DMS53 treated with DMSO at 0.1 percent for 48 hours (cell line): ENCODE measurements at regions not wholly inside any gene's neighbourhood (a gene's known extent, or its start where the extent isn't known, plus 50 kb on each side); places are given as distances from the start of the nearest gene placed in this dataset.
A peak's percentile ranks its signal among the peaks of the same experiment; 100 is the strongest.

Experiments
- DNase-seq: peaks from one replicate; lab custom pipeline; 2025; ENCODE audit not compliant: unreplicated experiment; lab: John Stamatoyannopoulos, UW

DNA sequence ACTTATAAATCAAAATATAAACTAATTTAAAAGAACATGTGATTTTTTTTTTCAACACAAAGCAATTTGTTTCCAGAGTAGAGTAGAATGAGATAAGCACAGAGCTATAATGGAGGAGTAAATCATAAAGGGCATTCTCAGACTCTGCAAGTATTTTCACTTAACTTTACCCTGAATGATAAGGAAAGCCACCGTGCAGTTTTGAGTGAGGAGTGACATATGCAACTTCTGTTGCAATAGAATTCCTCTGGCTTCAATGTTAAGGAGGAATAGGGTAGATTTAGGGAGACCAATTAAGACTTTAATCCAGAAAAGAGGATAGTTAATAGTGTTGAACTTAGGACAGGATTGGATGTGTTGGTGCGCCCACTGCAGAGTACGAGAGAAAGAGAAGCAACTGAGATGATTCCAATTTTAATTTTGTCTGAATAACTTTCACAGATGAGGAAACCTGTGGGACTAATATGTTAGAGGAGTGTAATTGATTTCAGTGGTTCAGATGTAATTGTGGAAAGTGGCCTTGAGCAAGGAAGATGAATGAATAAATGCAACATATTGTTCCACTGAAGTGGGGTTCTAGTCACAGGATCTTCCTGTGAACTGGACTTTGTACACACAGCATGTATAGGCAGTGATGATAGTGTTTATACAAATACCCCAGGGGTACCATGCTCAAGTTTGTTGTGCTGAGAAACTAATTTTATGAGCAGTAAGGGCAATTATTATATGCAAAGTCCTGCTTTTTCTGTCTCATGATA, 255.5 kb upstream of the ANO3 start:
- DNase-seq = no peak

DNA sequence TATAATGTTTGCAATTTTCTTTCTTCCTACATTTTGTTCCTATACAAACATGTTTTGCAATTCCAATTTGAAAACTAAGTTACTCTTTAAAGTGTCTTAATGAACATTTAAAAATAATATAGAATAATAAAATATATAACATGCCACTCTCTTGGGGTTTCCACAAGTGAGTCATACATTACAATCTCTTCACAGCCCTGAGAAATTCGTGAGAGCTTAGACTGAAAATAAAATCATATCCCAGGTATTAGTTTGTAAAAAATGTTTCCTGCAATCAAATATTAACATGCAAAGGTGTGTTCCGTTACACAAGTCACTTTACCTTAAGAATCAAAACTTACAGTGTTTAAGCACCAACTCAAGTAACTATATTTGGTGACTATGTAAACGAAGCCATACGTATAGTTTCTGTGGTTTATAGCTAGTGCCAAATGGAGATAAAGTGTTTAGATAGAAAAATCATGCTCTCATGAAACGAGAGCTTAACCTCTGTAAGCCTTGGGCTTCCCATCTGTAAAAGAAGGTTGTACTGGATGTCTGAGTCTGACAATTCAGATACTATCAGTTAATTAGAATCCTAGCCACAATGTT, 253.6 kb upstream of the ANO3 start:
- no peak for DNase-seq

DNA sequence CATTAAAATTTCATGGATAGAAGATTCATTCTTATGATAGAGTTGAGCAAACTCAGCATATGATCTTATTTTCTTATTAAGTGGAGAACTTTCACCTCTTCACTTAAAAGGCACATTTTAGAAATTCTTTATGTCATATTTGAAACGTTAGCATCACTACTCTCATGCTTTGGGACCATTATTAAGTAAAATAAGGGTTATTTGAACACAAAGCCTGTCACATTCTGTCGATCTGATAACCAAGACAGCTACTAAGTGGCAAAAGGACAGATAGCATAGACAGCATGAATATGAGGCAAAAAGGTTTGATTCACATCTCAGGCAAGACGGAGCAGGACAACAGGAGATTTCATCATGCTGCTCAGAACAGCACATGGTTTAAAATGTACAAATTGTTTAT, 247.6 kb upstream of the ANO3 start:
- DNase-seq = no peak

DNA sequence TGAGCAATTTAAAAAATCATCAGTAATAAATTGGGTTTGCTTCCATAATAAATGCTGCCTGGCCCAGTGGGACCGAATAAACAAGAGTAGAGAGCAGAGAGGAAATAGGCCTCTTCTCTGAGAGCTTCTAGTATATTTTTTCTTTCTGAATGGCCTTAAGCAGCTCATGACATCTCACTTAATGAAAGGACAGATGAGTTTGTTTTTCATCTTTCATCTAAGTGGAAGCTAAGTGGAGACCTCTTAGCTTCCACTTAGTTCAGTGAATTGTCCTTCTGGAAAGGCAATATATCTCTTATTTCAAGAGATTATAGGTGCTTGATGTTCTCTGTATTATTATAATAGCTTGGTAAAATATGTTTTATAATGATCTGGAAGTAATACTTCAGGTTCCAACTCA, 245.9 kb upstream of the ANO3 start:
- peak; percentile 12 for DNase-seq

DNA sequence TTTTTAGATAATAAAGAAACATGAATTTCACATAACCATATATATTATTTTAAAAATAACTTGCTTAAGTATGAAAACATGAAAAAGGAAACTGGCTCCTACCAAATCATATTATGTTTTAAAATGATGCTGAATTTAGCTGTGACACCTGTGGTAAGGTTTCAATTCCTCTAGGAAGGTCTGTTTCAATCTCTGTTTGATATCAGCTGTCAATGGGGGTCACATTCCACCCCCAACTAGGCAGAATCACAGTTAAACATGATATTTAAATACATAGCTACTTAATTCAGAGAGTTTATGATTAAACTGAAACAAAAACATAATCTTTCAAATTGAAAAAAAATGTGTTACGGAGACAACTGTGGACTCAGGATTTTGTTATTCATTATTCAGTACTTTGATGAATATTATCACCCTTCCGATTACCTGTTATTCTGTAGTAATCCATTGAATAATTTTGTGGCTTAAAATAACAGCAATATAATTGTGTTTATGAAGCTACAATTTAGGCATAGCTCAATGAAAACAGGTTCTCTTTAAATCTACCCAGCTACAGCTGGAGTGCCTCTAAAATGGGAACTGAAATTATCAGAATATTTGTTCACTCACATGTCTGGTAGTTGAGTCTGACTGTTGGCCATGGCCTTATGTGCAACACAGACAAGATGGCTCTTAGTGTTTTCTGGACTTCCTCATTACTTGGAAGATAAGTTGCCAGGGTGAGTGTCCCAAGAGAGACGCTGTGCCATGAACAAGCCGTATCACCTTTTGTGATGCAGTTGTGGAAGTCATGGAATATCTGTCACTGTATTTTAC, 244.6 kb upstream of the ANO3 start:
- DNase-seq = no peak

DNA sequence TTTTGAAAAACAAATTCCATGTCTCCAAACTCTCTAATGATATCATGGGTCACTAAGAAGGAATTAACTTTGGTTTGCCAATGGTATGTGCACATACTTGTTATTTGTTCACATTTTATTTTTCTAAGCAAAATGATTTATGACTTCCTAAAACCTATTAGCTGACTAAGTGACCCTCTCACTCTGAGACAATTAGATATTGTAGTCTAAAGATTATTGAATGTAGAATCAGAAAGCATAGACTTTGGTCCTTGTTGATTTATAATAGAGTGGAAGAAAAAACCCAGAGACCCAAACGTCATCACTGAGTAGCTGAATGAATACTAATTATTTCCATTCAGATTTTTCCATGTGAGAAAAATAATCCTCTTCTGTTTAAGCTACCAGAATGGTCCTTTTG, 243.5 kb upstream of the ANO3 start:
- no peak for DNase-seq

DNA sequence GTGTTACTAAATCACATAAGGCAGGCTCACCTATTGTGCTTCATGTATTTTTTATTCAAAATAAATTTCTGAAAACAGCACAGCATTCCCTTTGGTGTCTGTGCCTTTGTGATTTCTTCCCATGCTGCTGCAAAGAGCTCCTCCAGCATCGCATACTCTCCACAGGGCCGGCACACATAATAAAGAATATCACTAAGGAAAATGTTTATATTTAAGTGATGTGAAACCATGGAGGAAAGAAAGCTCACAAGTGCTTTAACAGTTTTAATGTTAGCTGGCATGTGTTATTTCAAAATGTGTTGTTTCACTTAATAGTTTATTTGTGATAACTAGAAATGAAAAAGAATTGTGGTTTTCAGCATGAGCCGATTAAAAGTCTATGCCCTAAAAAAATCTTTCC, 241.3 kb upstream of the ANO3 start:
- DNase-seq = no peak

DNA sequence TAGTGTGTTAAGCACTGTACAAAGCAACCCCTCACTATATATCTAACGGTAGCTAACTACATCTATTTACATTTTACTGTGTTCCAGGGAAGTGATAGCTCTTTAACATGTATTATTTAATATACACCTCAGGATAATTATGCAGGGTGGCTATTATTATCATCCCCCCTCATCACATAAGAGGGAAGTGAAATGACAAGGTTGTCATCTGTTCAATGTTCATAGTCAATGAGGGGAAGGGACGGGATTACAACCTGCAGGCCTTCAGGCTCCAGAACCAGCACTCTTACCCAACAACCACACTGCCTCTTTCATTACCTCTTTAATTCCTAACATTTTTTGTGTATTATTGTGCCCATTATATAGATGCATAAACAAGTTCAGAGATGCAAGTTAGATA, 238.7 kb upstream of the ANO3 start:
- DNase-seq = no peak

DNA sequence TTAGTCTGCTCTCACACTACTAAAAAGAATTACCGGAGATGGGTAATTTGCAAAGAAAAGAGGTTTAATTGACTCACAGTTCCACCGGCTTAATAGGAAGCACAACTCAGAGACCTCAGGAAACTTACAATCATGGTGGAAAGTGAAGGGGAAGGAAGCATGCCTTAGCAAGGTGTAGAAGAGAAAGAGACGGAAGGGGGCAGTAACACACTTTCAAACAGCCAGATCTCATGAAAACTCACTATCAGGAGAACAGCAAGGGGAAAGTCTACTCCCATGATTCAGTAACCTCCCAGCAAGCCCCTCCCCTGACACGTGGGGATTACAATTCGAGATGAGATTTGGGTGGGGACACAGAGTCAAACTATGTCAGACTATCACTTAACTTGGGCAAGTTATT, 236.6 kb upstream of the ANO3 start:
- DNase-seq = no peak

DNA sequence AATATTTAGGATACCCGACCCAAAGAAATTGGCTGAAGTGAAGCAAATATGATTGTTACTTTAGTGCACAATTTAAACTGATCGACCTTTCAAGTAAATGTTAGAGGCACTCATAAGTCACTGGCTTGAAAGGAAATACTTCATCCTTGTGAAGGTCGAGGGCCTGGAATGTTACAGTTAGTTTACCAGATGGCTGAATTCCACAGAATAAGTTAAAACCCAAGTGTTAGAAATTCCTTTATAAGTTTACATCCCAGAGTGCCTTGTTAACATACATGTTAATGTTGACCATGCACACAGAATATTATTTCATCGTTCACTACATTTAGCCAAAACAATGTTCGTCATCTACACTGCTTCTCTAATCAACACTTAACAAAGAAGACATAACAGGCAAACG, 235.5 kb upstream of the ANO3 start:
- no peak for DNase-seq

DNA sequence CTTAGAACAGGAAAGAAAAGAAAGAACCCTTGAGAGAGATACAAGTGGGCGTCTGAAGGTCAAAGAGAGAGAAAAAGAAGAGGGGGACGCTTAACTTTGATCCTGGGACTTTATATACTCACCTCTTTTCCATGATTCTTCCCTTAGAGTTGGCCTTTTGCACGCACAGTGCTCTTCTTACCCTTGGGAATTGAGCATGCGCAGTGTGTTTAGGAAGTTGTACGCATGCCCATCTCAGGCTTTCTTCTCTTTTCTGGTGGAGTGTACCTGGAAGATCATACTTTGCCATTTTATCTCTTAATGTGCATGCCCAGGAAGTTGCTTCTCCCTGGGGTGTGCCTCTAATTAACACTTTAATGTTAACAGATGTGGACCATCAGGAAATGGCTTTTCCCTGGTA, 229.6 kb upstream of the ANO3 start:
- DNase-seq = no peak

DNA sequence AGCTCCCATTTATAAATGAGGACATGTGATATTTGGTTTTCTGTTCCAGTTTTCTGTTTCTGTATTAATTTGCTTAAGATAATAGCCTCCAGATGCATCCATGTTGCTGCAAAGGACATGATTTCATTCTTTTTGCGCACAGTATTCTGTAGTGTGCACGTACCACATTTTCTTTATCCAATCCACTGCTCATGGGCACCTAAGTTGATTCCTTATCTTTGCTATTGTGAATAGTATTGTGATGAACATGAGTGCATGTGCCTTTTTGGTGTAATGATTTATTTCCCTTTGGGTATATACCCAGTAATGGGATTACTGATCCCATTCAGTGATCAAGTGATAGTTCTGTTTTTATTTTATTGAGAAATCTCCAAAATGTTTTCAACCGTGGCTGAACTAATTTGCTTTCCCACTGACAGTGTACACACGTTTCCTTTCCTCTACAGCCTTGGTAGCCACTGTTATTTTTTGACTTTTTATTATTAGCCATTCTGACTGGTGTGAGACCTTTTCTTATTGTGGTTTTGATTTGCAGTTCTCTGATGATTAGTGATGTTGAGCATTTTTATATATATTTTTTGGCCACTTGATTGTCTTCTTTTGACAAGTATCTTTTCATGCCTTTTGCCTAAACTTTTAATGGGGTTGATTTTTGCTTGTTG, 226.0 kb upstream of the ANO3 start:
- DNase-seq = no peak

DNA sequence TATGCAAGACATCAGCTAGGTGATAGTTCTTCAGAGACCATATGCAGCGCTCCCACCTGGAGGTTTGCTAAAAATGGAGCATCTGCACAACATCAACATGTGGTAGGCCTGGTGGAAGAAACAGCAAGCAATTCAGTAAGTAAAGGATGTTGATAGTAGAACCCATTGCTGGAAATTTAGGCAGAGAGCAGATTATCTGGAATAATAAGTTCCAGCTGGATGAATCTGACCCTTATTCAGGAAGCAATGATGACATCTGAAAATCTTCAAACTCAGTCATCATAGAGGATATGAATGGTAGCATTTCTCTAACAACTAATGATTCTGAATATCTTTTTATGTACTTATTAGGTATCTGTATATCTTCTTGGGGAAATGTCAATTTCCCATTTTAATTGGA, 225.2 kb upstream of the ANO3 start:
- no peak for DNase-seq

DNA sequence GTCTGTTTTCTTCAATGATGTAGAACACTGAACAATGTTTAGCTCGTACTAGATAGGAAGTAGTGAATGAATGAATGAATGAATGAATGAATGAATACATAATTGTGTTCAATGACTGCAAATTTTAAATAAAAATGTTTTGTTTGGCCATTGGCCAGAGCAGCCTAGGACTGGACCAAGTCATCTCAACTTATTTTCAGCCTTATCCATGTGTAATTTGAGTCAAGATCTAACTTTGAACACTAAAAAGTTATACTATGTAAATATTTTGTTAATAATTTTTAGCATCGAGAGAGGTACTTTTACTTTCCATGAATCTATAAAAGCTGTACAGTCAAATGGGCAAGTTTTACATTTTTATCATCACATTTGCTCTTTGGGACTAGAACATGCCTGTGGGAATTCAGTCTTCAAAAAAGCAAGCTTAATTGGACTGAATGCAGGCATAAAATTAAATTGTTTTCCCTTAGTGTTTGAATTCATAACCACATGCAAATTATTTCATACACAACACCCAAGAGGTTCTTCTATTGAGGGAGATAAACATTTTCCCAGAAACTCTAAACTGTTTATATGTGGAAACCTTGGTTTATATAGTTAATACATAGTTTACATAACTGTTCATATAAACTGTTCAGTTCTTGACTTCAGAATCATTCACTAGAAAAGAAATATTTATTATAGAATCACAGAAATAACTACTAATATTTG, 222.1 kb upstream of the ANO3 start:
- DNase-seq = no peak

DNA sequence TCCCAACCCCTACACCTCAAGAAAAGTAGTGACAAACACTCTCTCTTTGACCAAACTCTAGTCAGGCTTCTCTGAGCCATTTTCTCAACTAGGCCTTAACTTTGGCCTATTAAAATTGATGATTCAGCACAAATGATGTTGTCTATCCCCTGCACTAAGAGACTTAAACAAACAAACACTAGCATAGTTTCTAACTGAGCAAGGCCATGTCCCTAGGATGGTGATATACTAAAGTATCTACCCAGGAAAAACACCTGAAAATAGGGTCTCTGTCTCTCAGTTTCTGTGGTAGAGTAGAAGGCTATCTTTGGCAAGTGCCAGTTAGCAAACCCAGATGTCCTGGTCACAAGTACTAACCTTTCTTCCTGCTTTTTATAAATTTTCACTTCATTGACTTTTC, 219.7 kb upstream of the ANO3 start:
- DNase-seq = no peak

DNA sequence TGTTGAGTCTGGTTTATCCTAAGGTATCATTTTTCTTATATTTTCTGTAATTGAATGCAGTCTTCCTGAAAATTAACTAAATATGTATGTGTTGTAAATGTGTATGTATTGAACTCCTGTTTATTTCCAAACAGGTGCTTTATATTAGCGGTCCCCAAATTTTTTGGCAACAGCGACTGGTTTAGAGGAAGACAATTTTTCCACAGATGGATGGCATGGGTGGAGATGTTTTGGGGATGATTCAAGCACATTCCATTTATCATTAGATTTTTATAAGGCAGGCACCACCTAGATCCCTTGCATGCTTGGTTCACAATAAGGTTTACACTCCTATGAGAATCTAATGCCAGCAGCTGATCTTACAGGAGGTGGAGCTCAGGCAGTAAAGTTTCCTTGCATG, 210.5 kb upstream of the ANO3 start:
- DNase-seq = no peak

DNA sequence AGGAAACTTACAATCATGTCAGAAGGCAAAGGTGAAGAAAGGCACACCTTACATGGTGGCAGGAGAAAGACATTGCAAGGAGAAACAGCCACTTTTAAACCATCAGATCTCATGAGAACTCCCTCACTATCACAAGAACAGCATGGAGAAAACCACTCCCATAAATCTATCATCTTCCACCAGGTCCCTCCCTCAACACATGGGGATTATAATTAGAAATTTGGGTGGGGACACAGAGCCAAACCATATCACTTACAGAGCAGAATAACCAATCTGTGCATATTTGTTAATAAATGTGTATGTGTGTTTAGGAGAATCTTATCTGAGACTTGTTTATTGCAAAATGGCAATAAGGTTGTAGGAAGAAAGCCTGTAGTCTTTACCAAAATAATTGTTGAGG, 205.2 kb upstream of the ANO3 start:
- no peak for DNase-seq

DNA sequence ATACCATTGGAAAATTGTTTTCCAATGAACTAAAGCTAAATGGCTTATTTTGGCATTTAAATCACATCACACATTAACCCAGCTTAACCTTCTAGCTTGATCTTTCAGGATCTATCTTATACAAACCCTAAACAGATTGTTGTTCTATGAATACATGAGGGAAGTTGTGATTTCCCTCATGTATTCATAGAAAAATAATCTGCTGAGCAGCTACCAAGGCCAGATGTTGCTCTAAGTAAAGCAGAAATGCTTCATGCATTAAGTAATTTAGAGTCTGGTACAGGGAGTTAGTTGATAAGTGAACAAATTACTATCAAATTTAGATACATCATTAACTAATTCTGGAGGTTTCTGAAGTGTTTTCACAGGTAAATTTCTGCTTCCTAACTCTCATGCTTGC, 204.6 kb upstream of the ANO3 start:
- no peak for DNase-seq

DNA sequence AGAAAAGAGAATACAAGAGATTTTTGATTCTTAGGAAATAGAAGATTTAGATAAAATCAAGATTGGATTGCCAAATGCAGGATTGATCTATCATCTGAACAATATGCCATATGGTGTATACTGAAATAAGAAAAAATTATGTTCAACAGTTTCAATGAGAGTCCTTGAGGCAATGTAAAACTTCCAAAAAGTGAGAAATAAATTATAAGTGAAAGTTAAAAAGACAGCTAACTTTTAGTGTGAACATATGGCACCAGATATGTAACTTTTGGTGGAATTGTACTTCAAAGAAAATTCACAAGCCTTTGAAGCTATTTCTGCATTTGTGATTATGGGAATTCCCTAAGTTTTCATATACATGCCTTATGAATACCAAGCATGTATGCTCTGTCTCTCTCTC, 200.5 kb upstream of the ANO3 start:
- DNase-seq = no peak

DNA sequence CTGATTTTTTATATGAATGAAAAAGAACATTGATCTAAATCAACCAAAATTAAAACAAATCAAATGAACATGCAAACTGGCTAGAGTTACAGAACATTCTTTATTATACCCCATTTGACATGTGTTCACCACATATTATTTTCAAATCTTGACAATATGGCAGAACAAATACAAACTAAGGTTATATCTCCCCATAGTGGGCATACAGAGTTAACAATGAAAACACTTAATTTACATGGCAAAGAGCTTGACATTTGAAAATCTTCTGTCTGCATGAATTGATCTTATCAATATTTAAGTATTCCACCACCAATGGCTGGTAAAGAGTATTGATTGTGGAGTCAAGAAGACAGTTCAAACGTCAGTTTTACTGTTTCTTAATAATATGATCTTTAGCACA, 197.9 kb upstream of the ANO3 start:
- no peak for DNase-seq
